ENCODE measurements at regions not wholly inside any gene's neighbourhood (a gene's known extent, or its start where the extent isn't known, plus 50 kb on each side); places are given as distances from the start of the nearest gene placed in this dataset.
"Not testable (repeated sequence)": the region's sequence is repeated elsewhere in the genome, so short reads cannot be mapped to it uniquely, and the experiment has no call there.

GRCh38 chr2:34729845-34730244, 1130.7 kb upstream of the FAM98A start:
- no peak overlapping the region for H3K27ac ChIP-seq
- CTCF ChIA-PET: no interaction called here
- no peak for TF ChIP-seq CTCF (conservative IDR thresholded peaks at IDR 0.05; ENCODE audit: low read depth)
- DNase-seq (ENCODE audit: low spot score): no peak
- POLR2A ChIA-PET (ENCODE audit: low non-redundant PET): no interaction called here

GRCh38 chr2:34724107-34724506, 1125.0 kb upstream of the FAM98A start:
- no peak for TF ChIP-seq CTCF (conservative IDR thresholded peaks at IDR 0.05; ENCODE audit: low read depth)
- POLR2A ChIA-PET (ENCODE audit: low non-redundant PET): no interaction called here

GRCh38 chr2:34723683-34724082, 1124.6 kb upstream of the FAM98A start:
- TF ChIP-seq CTCF (conservative IDR thresholded peaks at IDR 0.05; ENCODE audit: low read depth): no peak
- H3K27ac ChIP-seq: no peak overlapping the region
- CTCF ChIA-PET: interaction anchor here (0.6 kb wide), 1 partner anchor 1191 kb away, joined by 6 read pairs; no protein-coding TSS in a partner anchor
- POLR2A ChIA-PET (ENCODE audit: low non-redundant PET): no interaction called here
- no peak for DNase-seq (ENCODE audit: low spot score)

More at GRCh38 chr2:34724107-34724506, 1125.0 kb upstream of the FAM98A start:
- no peak overlapping the region for H3K27ac ChIP-seq
- no peak for DNase-seq (ENCODE audit: low spot score)
- CTCF ChIA-PET: interaction anchor here (0.6 kb wide), 1 partner anchor 1191 kb away, joined by 6 read pairs; no protein-coding TSS in a partner anchor

- POLR2A ChIA-PET (ENCODE audit: low non-redundant PET): no interaction called here
These were observed 1120.1 kb upstream of the FAM98A start for GRCh38 chr2:34719206-34719605.

GRCh38 chr2:34705551-34706247, 1106.6 kb upstream of the FAM98A start:
- POLR2A ChIA-PET (ENCODE audit: low non-redundant PET): no interaction called here
- no peak overlapping the region for H3K27ac ChIP-seq
- no peak for DNase-seq (ENCODE audit: low spot score)
- TF ChIP-seq CTCF (conservative IDR thresholded peaks at IDR 0.05; ENCODE audit: low read depth): no peak
- CTCF ChIA-PET: no interaction called here

More at GRCh38 chr2:34719206-34719605, 1120.1 kb upstream of the FAM98A start:
- CTCF ChIA-PET: no interaction called here
- no peak for DNase-seq (ENCODE audit: low spot score)
- TF ChIP-seq CTCF (conservative IDR thresholded peaks at IDR 0.05; ENCODE audit: low read depth): no peak
- H3K27ac ChIP-seq: no peak overlapping the region

- no peak for DNase-seq (ENCODE audit: low spot score)
- TF ChIP-seq CTCF (conservative IDR thresholded peaks at IDR 0.05; ENCODE audit: low read depth): no peak
- no peak overlapping the region for H3K27ac ChIP-seq
- POLR2A ChIA-PET (ENCODE audit: low non-redundant PET): no interaction called here
- CTCF ChIA-PET: interaction anchor here (0.7 to 1.2 kb wide), 2 partner anchors 22 to 112 kb away, joined by 3 to 4 read pairs; no protein-coding TSS in a partner anchor
These were observed 1104.2 kb upstream of the FAM98A start for GRCh38 chr2:34703292-34703691.

GRCh38 chr2:34702391-34702790, 1103.3 kb upstream of the FAM98A start:
- H3K27ac ChIP-seq, CTCF ChIA-PET: not testable (repeated sequence)

GRCh38 chr2:34677591-34677990, 1078.5 kb upstream of the FAM98A start:
- CTCF ChIA-PET; POLR2A ChIA-PET (ENCODE audit: low non-redundant PET); DNase-seq (ENCODE audit: low spot score); H3K27ac ChIP-seq: not testable (repeated sequence)

More at GRCh38 chr2:34702391-34702790, 1103.3 kb upstream of the FAM98A start:
- DNase-seq (ENCODE audit: low spot score); POLR2A ChIA-PET (ENCODE audit: low non-redundant PET): not testable (repeated sequence)

- CTCF ChIA-PET; POLR2A ChIA-PET (ENCODE audit: low non-redundant PET); H3K27ac ChIP-seq; DNase-seq (ENCODE audit: low spot score): not testable (repeated sequence)
These were observed 1078.0 kb upstream of the FAM98A start for GRCh38 chr2:34677119-34677531.
